ENCODE measurements at regions not wholly inside any gene's neighbourhood (a gene's known extent, or its start where the extent isn't known, plus 50 kb on each side); places are given as distances from the start of the nearest gene placed in this dataset.

DNA sequence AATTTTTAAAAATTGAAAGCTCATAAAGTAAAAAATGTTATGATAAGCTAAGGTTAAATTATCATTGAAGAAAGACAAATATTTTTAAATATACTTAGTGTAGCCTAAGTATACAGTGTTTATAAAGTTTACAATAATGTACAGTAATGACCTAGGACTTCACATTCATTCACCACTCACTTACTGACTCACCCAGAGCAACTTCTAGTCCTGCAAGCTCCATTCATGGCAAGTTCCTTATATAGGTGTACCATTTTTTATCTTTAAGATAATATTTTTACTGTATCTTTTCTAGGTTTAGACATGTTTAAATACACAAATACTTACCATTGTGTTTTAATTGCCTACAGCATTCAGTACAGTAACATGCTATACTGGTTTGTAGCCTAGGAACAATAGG, 112.3 kb upstream of the RADX start:
- Histone ChIP-seq H3K79me2 (ENCODE audit: insufficient read depth, low read length) (no peaks in the 10 kb centered on the region), H2AFZ (ENCODE audit: low read depth, low read length, poor library complexity, severe bottlenecking) (no peak overlapping the region), H3K9ac (ENCODE audit: low read length) (no peak overlapping the region), H3K9me3 (ENCODE audit: control insufficient read depth in 1 of 2, insufficient read depth in 1 of 2, low read depth in 1 of 2, low read length in 2 of 2) (no peaks in the 10 kb centered on the region), H3K27me3 (ENCODE audit: insufficient read depth, low read length) (no peaks in the 10 kb centered on the region), H3K4me3 (replicated peaks in 1 of 2; ENCODE audit: low read depth in 1 of 2, low read length in 2 of 2) (no peak overlapping the region), H4K20me1 (ENCODE audit: insufficient read depth) (no peaks in the 10 kb centered on the region), H3K4me1 (ENCODE audit: control insufficient read depth in 1 of 2, insufficient read depth in 2 of 2, low read length in 2 of 2) (peaks cover 0 to 12% of the 10 kb centered on the region in 2 experiments; a peak in 2 of 4 replicates), H3K4me2 (ENCODE audit: low read length) (no peak overlapping the region), H3K36me3 (ENCODE audit: control insufficient read depth in 1 of 2, insufficient read depth in 2 of 2, low read length in 2 of 2) (no peaks in the 10 kb centered on the region), H3K9me2 (ENCODE audit: insufficient read depth) (no peaks in the 10 kb centered on the region), H3K27ac (ENCODE audit: low read depth, low read length) (no peak overlapping the region)
- BruUV-seq (replicated peaks): no TSS peak
- ATAC-seq (no peak), DNase-seq (ENCODE audit: low read depth, low spot score) (no peak)
- intact Hi-C loops (cut with micrococcal nuclease): no loop called here
- ChIA-PET CTCF (no interaction called here), RAD21 (ENCODE audit: low non-redundant PET in 1 of 2, low total read pairs in 2 of 2, uncharacterized antibody in 2 of 2, unreplicated experiment in 2 of 2) (no interaction called here), POLR2A (interaction anchor here (1.2 kb wide), 1 partner anchor 9 kb away, joined by 3 read pairs; no protein-coding TSS in a partner anchor)
- TF ChIP-seq SIN3A (IDR thresholded peaks at IDR 0.05; ENCODE audit: low read depth) (no peak), TCF7L2 (IDR thresholded peaks at IDR 0.05; ENCODE audit: borderline replicate concordance, extremely low read depth, insufficient read depth, insufficient read length) (no peak), EGR1 (IDR thresholded peaks at IDR 0.05; ENCODE audit: low read depth) (no peak), ELF1 (IDR thresholded peaks at IDR 0.05; ENCODE audit: borderline replicate concordance, low read depth) (no peak), SP1 (IDR thresholded peaks at IDR 0.05; ENCODE audit: low read depth) (no peak)

- Histone ChIP-seq H3K27ac (ENCODE audit: low read depth, low read length) (no peak overlapping the region), H3K79me2 (ENCODE audit: insufficient read depth, low read length) (no peaks in the 10 kb centered on the region), H3K9ac (ENCODE audit: low read length) (no peak overlapping the region), H4K20me1 (ENCODE audit: insufficient read depth) (no peaks in the 10 kb centered on the region), H3K36me3 (ENCODE audit: control insufficient read depth in 1 of 2, insufficient read depth in 2 of 2, low read length in 2 of 2) (no peaks in the 10 kb centered on the region), H3K9me2 (ENCODE audit: insufficient read depth) (no peaks in the 10 kb centered on the region), H2AFZ (ENCODE audit: low read depth, low read length, poor library complexity, severe bottlenecking) (no peak overlapping the region), H3K4me3 (replicated peaks in 1 of 2; ENCODE audit: low read depth in 1 of 2, low read length in 2 of 2) (no peak overlapping the region), H3K27me3 (ENCODE audit: insufficient read depth, low read length) (no peaks in the 10 kb centered on the region), H3K4me2 (ENCODE audit: low read length) (no peak overlapping the region), H3K4me1 (ENCODE audit: control insufficient read depth in 1 of 2, insufficient read depth in 2 of 2, low read length in 2 of 2) (no peaks in the 10 kb centered on the region), H3K9me3 (ENCODE audit: control insufficient read depth in 1 of 2, insufficient read depth in 1 of 2, low read depth in 1 of 2, low read length in 2 of 2) (no peaks in the 10 kb centered on the region)
- ATAC-seq (no peak), DNase-seq (ENCODE audit: low read depth, low spot score) (no peak)
- no TSS peak for BruUV-seq (replicated peaks)
- POLR2A ChIA-PET: no interaction called here
- CTCF ChIA-PET: no interaction called here
- RAD21 ChIA-PET (ENCODE audit: low non-redundant PET in 1 of 2, low total read pairs in 2 of 2, uncharacterized antibody in 2 of 2, unreplicated experiment in 2 of 2): no interaction called here
- intact Hi-C loops (cut with micrococcal nuclease): no loop called here
- no peak for TF ChIP-seq ATF3 (IDR thresholded peaks at IDR 0.05)
- TF ChIP-seq CBX3 (IDR thresholded peaks at IDR 0.05; ENCODE audit: low read depth): no peak
- no peak for TF ChIP-seq SRF (IDR thresholded peaks at IDR 0.05; ENCODE audit: low read depth)
- TF ChIP-seq TCF7L2 (IDR thresholded peaks at IDR 0.05; ENCODE audit: borderline replicate concordance, extremely low read depth, insufficient read depth, insufficient read length): no peak
- TF ChIP-seq REST (IDR thresholded peaks at IDR 0.05; ENCODE audit: low read depth): no peak
- TF ChIP-seq YY1 (IDR thresholded peaks at IDR 0.05; ENCODE audit: extremely low read depth, insufficient replicate concordance, low read depth, low read length): no peak
- TF ChIP-seq SP1 (IDR thresholded peaks at IDR 0.05; ENCODE audit: low read depth): no peak
- no peak for TF ChIP-seq MAX (IDR thresholded peaks at IDR 0.05)
- no peak for TF ChIP-seq ZFX (IDR thresholded peaks at IDR 0.05)
- TF ChIP-seq, protein P1, sequence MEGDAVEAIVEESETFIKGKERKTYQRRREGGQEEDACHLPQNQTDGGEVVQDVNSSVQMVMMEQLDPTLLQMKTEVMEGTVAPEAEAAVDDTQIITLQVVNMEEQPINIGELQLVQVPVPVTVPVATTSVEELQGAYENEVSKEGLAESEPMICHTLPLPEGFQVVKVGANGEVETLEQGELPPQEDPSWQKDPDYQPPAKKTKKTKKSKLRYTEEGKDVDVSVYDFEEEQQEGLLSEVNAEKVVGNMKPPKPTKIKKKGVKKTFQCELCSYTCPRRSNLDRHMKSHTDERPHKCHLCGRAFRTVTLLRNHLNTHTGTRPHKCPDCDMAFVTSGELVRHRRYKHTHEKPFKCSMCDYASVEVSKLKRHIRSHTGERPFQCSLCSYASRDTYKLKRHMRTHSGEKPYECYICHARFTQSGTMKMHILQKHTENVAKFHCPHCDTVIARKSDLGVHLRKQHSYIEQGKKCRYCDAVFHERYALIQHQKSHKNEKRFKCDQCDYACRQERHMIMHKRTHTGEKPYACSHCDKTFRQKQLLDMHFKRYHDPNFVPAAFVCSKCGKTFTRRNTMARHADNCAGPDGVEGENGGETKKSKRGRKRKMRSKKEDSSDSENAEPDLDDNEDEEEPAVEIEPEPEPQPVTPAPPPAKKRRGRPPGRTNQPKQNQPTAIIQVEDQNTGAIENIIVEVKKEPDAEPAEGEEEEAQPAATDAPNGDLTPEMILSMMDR (IDR thresholded peaks at IDR 0.05 in 2 of 3, conservative IDR thresholded peaks at IDR 0.05 in 1 of 3; ENCODE audit: borderline replicate concordance in 1 of 3, insufficient read depth in 1 of 3, low read depth in 2 of 3, low read length in 2 of 3): no peak
- TF ChIP-seq ELF1 (IDR thresholded peaks at IDR 0.05; ENCODE audit: borderline replicate concordance, low read depth): no peak
- no peak for TF ChIP-seq RAD21 (IDR thresholded peaks at IDR 0.05; ENCODE audit: low read depth)
- TF ChIP-seq SIN3A (IDR thresholded peaks at IDR 0.05; ENCODE audit: low read depth): no peak
Measured at GRCh38 chrX:106510713-106511403, 100.9 kb upstream of the RADX start.
